NCI-H526 (cell line): ENCODE measurements at regions not wholly inside any gene's neighbourhood (a gene's known extent, or its start where the extent isn't known, plus 50 kb on each side); places are given as distances from the start of the nearest gene placed in this dataset.

Experiments
- DNase-seq, 2 experiments: peaks; one replicate each; lab custom pipeline; 2025; lab: John Stamatoyannopoulos, UW

DNA sequence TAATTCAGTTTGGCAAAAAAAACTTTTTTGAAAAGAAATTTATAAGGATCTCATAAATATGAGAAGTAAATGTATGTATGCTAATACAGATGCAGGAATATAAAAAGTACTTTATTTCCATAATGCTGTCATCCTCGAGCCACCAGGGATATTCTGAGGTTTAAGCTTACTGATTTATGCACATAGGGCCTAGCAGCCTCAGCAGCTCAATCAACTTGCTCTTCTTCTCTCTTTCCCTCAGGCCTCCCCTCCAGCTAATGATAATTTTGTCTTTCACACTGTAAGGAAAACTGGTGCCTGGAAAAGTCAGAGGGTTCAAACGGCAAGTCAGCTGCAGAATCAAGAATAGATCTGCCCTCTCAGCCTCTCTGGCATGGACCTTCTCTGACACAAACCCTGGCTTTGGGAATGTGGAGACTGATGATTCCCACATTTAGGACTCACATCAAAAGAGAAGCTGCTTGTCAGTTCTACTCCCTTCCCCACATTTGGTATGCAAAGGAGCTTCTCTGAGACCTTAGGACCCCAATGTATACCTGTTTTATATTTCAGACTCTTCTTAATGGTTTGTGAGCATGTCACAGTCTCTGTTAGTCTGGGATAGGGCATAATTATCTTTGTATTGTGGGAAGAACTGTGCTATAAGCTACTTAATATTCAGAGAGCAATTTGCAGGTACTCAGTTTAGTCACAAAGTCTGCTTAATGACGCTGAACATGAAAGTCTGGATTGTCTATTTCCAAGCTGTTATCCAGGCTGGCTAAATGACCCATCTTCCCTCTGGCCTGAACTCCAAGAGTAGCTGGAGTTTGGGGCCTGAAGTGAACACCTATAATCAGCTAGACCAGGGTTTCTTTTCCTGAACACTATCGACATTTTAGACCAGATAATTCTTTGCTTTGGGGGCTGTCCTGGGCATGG lies 52.1 kb upstream of the DIPK1A start:
- DNase-seq, result no peak

GRCh38 chr1:93014168-93014567 lies 52.9 kb upstream of the DIPK1A start:
- no peak for DNase-seq

GRCh38 chr1:93015590-93015989 lies 54.3 kb upstream of the DIPK1A start:
- no peak for DNase-seq

GRCh38 chr1:93016171-93016570 lies 54.9 kb upstream of the DIPK1A start:
- DNase-seq, result no peak

DNA sequence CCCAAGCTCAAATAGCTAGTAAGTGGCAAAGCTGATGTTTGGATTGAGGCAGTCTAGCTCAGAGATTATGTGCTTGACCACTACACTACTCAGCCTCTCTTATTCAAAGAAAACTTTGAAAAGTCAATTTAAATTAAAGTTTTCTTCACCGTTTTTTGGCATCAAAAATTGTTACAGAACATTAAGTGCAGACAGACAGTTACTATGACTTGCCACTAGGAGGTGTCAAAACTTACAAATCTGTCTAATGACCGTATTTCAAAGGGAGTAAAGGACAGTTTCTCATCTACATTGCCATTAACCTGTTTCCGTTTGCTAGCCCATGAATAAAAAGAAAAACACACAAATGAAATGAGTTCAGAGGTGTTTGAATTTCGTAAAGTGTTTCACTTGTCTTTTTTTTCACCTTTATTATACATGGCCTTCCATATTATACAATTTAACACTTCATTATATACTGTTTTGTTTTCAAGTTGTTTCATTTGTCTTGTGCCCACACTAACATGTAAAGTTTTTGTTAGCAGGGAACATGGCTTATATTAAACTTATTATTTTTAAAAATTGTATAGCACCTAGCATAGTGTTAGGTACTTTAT lies 57.4 kb upstream of the MTF2 start:
- DNase-seq, result peak in 1 of 2 experiments; percentile 67

DNA sequence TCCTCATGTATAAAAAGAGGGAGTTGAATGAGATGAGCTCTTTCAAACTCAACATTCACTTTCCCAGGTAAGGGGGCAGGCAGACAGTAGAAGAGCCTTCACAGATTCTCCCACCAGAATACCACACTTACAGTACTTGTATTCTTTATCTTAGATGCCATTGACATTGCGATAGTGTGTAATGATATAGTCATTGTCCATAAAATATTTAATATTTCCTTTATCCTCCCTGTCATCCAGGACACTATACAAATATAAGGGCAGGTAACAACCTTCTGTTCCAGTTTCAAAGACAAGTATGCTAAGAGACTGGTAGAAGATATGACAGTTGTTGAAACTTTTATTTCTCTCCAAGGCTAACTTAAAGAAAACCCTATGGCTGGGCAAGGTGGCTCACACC lies 56.5 kb upstream of the MTF2 start:
- no peak for DNase-seq

DNA sequence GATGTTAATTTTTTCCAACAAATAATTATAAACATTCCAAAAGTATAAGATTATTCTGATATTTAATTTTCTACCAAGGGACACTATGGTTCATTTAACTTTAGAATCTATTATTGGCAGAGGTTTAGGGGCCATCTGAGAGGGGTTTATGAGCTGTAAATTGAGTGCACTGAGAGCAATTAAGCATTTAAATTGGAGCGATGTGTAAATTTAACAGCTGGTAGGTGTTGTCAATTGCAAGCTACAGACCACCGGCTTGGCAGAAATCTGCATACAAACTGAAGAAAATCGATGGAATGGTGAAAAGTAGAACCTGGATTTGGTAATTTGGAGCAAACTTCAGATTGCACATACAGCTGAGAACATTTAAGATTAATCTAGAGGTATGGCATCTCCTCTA lies 55.8 kb upstream of the MTF2 start:
- no peak for DNase-seq

GRCh38 chr1:93025572-93025971 lies 53.5 kb upstream of the MTF2 start:
- DNase-seq, result no peak

DNA sequence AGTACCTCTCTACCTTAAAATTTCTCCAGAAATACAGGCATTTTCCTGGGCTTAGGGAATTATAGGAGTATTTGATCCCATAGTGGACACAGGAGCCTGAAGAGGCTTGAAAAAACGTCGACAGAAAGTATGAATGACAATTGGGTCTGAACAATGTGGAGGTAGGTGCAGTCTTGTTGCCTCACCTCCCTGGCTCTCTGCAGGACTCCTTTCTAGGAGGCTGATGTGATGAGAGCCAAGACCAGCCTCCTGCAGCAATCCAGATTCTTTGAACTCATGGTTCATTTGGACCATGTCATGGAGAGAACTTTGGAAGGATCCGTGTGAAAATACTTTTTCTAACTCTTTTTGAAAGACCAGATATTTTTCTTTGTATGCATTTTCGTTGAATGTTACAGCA lies 50.5 kb upstream of the MTF2 start:
- no peak for DNase-seq
